Caco-2 (cell line): ENCODE measurements at regions not wholly inside any gene's neighbourhood (a gene's known extent, or its start where the extent isn't known, plus 50 kb on each side); places are given as distances from the start of the nearest gene placed in this dataset.
"Not testable (repeated sequence)": the region's sequence is repeated elsewhere in the genome, so short reads cannot be mapped to it uniquely, and the experiment has no call there.

Experiments used
- BruUV-seq: library from RNA; stranded (reverse); fragments of 400-500 nt; replicated peaks from 2 replicates; lab custom pipeline; 2021; lab: Mats Ljungman, UMichigan
- CTCF ChIA-PET: fragments of 300-600 bp; sonication (Branson Sonifier 250); formaldehyde crosslinking; loops from one replicate; lab custom pipeline; 2022; ENCODE audit warnings: antibody characterized with exemption; lab: Charles Lee
- POLR2A ChIA-PET: fragments of 300-600 bp; sonication (Branson Sonifier 250); formaldehyde crosslinking; loops from one replicate; lab custom pipeline; 2022; ENCODE audit warnings: antibody characterized with exemption; lab: Charles Lee
- DNase-seq, 2 experiments: peaks; one replicate each; pipeline versions ENCODE4 v3.0.0 to v3.0.0-alpha.2; 2020 to 2022
- H3K27me3 ChIP-seq: replicated peaks from 2 replicates; pipeline ENCODE4 v1.6.0; 2011; ENCODE audit warnings: low read length; ENCODE audit not compliant: control insufficient read depth, insufficient read depth
- H3K36me3 ChIP-seq: 2 replicates; pipeline ENCODE4 v1.5.1; 2011; ENCODE audit warnings: low read length; ENCODE audit not compliant: control insufficient read depth, insufficient read depth
- H3K4me1 ChIP-seq: fragments of 250-450 bp; sonication (Bioruptor Pico); 2 replicates; pipeline ENCODE4 v1.5.1; 2020; ENCODE audit warnings: mild to moderate bottlenecking
- H3K4me3 ChIP-seq: 2 replicates; pipeline ENCODE4 v1.5.1; 2011; ENCODE audit warnings: low read depth, mild to moderate bottlenecking, control low read depth, low read length
- H3K9me3 ChIP-seq: fragments of 250-450 bp; sonication (Bioruptor Pico); 2 replicates; pipeline ENCODE4 v1.5.1; 2020; ENCODE audit warnings: mild to moderate bottlenecking, moderate library complexity
- H3K27ac Mint-ChIP-seq: one replicate; pipeline ENCODE4 v1.8.0; 2022; ENCODE audit warnings: mixed read lengths; ENCODE audit not compliant: unreplicated experiment
- H3K27me3 Mint-ChIP-seq: one replicate; pipeline ENCODE4 v1.8.0; 2022; ENCODE audit warnings: mixed read lengths; ENCODE audit not compliant: insufficient read depth, unreplicated experiment
- H3K36me3 Mint-ChIP-seq: one replicate; pipeline ENCODE4 v1.8.0; 2022; ENCODE audit warnings: mild to moderate bottlenecking, mixed read lengths; ENCODE audit not compliant: insufficient read depth, unreplicated experiment
- H3K4me1 Mint-ChIP-seq: one replicate; pipeline ENCODE4 v1.8.0; 2022; ENCODE audit warnings: low read depth, mixed read lengths; ENCODE audit not compliant: unreplicated experiment
- H3K4me3 Mint-ChIP-seq: one replicate; pipeline ENCODE4 v1.8.0; 2022; ENCODE audit warnings: mild to moderate bottlenecking, moderate library complexity, mixed read lengths; ENCODE audit not compliant: unreplicated experiment
- H3K9me3 Mint-ChIP-seq: one replicate; pipeline ENCODE4 v1.8.0; 2022; ENCODE audit warnings: mixed read lengths; ENCODE audit not compliant: unreplicated experiment
- CTCF ChIP-seq, 2 experiments: fragments of 200-600 bp in 1 of 2; IDR thresholded peaks; 1 replicate in 1 of 2; 2 replicates in 1 of 2; pipeline versions ENCODE4 v1.5.1 to v1.8.0; 2011 to 2022; ENCODE audit warnings: antibody characterized with exemption in 1 of 2, control low read depth in 1 of 2, inconsistent platforms in 1 of 2, low read depth in 1 of 2, low read length in 1 of 2, mild to moderate bottlenecking in 1 of 2, moderate library complexity in 1 of 2; ENCODE audit not compliant: insufficient read depth in 1 of 2, severe bottlenecking in 1 of 2, unreplicated experiment in 1 of 2
- intact Hi-C: fragments of 100-400 bp; cut with micrococcal nuclease; formaldehyde crosslinking; loops from one replicate; pipeline ENCODE4 v1.10.0; 2022; ENCODE audit not compliant: unreplicated experiment

GRCh38 chrX:47722260-47722659 is 63.3 kb upstream of the UXT start:
- DNase-seq = no peak
- no TSS peak for BruUV-seq
- Mint-ChIP-seq H3K36me3 (no peaks in the 10 kb centered on the region), H3K4me3 (no peak overlapping the region), H3K27me3 (peaks cover 16% of the 10 kb centered on the region), H3K27ac (no peak overlapping the region), H3K9me3 (no peaks in the 10 kb centered on the region), H3K4me1 (peaks cover 7% of the 10 kb centered on the region)
- Histone ChIP-seq H3K9me3 (no peaks in the 10 kb centered on the region), H3K4me1 (no peaks in the 10 kb centered on the region), H3K36me3 (no peaks in the 10 kb centered on the region), H3K27me3 (no peaks in the 10 kb centered on the region), H3K4me3 (no peak overlapping the region)
- no peak for TF ChIP-seq CTCF (IDR thresholded peaks at IDR 0.05; ENCODE audit: insufficient read depth in 1 of 2, low read depth in 1 of 2, low read length in 1 of 2, severe bottlenecking in 1 of 2, unreplicated experiment in 1 of 2)
- CTCF ChIA-PET = no interaction called here
- POLR2A ChIA-PET = no interaction called here
- intact Hi-C loops = no loop called here

- not testable (repeated sequence) for H3K9me3 Mint-ChIP-seq
These were observed 56.1 kb upstream of the UXT start for GRCh38 chrX:47715078-47715477.

DNA sequence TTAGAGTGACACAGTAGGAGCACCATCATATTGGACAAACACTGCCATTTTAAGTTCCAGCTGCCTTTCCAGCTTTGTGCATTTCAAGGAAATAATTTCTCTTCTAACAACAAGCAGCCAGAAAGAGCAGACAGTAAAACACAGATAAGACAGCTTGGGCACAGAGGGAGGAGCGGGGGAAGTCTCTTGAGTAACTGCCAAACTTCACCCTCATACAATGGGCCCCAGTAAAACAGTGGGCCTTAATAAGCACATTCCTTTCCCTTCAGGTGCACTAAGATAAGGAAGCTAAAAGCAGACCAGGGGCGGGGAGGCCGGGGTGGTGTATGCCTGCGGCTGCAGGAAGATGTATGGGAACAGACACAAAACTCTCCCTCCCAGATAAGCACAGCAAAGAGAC is 53.7 kb upstream of the UXT start:
- H3K9me3 ChIP-seq, H3K36me3 ChIP-seq, BruUV-seq, H3K36me3 Mint-ChIP-seq, intact Hi-C loops, H3K9me3 Mint-ChIP-seq, H3K4me3 ChIP-seq, H3K27me3 ChIP-seq, H3K4me3 Mint-ChIP-seq, H3K27me3 Mint-ChIP-seq, POLR2A ChIA-PET, H3K4me1 Mint-ChIP-seq, H3K4me1 ChIP-seq: not testable (repeated sequence)
- peak overlapping the region; percentile 64 for H3K27ac Mint-ChIP-seq
- peak in 1 of 2 experiments; percentile 10 for DNase-seq
- CTCF ChIA-PET = interaction anchor here (0.6 kb wide), 1 partner anchor 329 kb away, joined by 3 read pairs; no protein-coding TSS in a partner anchor

More at GRCh38 chrX:47715078-47715477, 56.1 kb upstream of the UXT start:
- H3K4me1 ChIP-seq, BruUV-seq, H3K4me3 ChIP-seq, CTCF ChIA-PET, H3K27me3 Mint-ChIP-seq, H3K36me3 ChIP-seq, H3K27me3 ChIP-seq, DNase-seq, H3K4me1 Mint-ChIP-seq, POLR2A ChIA-PET, intact Hi-C loops, H3K36me3 Mint-ChIP-seq, H3K4me3 Mint-ChIP-seq, H3K9me3 ChIP-seq, H3K27ac Mint-ChIP-seq: not testable (repeated sequence)

DNA sequence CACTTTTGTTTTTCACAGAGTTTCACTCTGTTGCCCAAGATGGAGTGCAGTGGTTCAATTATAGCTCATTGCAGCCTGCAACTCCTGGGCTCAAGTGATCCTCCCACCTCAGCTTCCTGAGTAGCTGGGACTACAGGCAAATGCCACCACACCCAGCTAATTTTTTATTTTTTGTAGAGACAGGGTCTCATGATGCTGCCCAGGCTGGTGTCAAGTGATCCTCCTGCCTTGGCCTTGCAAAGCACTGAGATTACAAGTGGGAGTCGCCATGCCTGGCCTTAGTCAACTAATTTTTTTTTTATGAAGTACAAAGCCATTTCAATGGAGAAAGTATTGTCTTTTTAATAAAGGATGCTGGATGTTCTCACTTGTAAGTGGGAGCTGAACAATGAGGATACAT is 51.3 kb upstream of the UXT start:
- no peak overlapping the region for H3K27ac Mint-ChIP-seq
- Histone ChIP-seq H3K9me3 (no peaks in the 10 kb centered on the region), H3K4me1 (no peaks in the 10 kb centered on the region), H3K36me3 (no peaks in the 10 kb centered on the region), H3K27me3 (no peaks in the 10 kb centered on the region), H3K4me3 (no peak overlapping the region)
- CTCF ChIA-PET = no interaction called here
- POLR2A ChIA-PET = no interaction called here
- no peaks in the 10 kb centered on the region for H3K9me3 Mint-ChIP-seq
- BruUV-seq = no TSS peak
- no peak overlapping the region for H3K4me3 Mint-ChIP-seq
- no peak for DNase-seq
- TF ChIP-seq CTCF (IDR thresholded peaks at IDR 0.05; ENCODE audit: insufficient read depth in 1 of 2, low read depth in 1 of 2, low read length in 1 of 2, severe bottlenecking in 1 of 2, unreplicated experiment in 1 of 2) = no peak
- intact Hi-C loops = no loop called here
- H3K27me3 Mint-ChIP-seq = peaks cover 7% of the 10 kb centered on the region
- H3K4me1 Mint-ChIP-seq = no peaks in the 10 kb centered on the region
- no peaks in the 10 kb centered on the region for H3K36me3 Mint-ChIP-seq
